ENCODE measurements at regions not wholly inside any gene's neighbourhood (a gene's known extent, or its start where the extent isn't known, plus 50 kb on each side); places are given as distances from the start of the nearest gene placed in this dataset.
A peak's percentile ranks its signal among the peaks of the same experiment; 100 is the strongest.
"Not testable (repeated sequence)": the region's sequence is repeated elsewhere in the genome, so short reads cannot be mapped to it uniquely, and the experiment has no call there.

- H3K4me3 ChIP-seq (ENCODE audit: low read length): peak overlapping the region; percentile 64; the same call in 1 of the 2 replicates
- H3K9ac ChIP-seq (ENCODE audit: low read depth, low read length): peak overlapping the region; percentile 27; the same call in 1 of the 2 replicates
- no peak overlapping the region for H3K27ac ChIP-seq (ENCODE audit: low read length)
These were observed 152.4 kb downstream of the ANKRD30BL start for GRCh38 chr2:132009177-132009873.

GRCh38 chr2:131990751-131991150 is 171.0 kb downstream of the ANKRD30BL start:
- not testable (repeated sequence) for H3K4me3 ChIP-seq (ENCODE audit: low read length)

More at GRCh38 chr2:132009177-132009873, 152.4 kb downstream of the ANKRD30BL start:
- Histone ChIP-seq H3K36me3 (ENCODE audit: insufficient read depth, low read depth, low read length) (no peaks in the 10 kb centered on the region), H3K27me3 (ENCODE audit: insufficient read depth, low read length) (peaks cover 31% of the 10 kb centered on the region), H3K4me1 (ENCODE audit: insufficient read depth, low read length) (no peaks in the 10 kb centered on the region), H3K9me3 (ENCODE audit: insufficient read depth, low read depth, low read length) (no peaks in the 10 kb centered on the region)

DNA sequence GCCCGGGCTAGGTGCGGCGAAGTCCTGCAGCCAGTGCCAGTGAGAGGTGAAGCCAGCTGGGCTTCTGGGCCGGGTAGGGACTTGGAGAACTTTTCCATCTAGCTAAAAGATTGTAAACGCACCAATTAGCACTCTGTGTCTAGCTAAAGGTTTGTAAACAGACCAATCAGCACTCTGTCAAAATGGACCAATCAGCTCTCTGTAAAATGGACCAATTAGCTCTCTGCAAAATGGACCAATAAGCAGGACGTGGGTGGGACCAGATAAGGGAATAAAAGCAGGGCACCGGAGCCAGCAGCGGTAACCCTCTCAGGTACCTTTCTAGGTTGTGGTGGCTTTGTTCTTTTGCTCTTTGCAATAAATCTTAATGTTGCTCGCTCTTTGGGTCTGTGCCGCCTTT is 195.1 kb downstream of the ANKRD30BL start:
- H3K27ac ChIP-seq (ENCODE audit: low read length); H3K4me3 ChIP-seq (ENCODE audit: low read length); H3K9me3 ChIP-seq (ENCODE audit: insufficient read depth, low read depth, low read length); H3K4me1 ChIP-seq (ENCODE audit: insufficient read depth, low read length); H3K36me3 ChIP-seq (ENCODE audit: insufficient read depth, low read depth, low read length); H3K27me3 ChIP-seq (ENCODE audit: insufficient read depth, low read length); H3K9ac ChIP-seq (ENCODE audit: low read depth, low read length): not testable (repeated sequence)

More at GRCh38 chr2:131990751-131991150, 171.0 kb downstream of the ANKRD30BL start:
- not testable (repeated sequence) for H3K9ac ChIP-seq (ENCODE audit: low read depth, low read length); H3K27ac ChIP-seq (ENCODE audit: low read length); H3K4me1 ChIP-seq (ENCODE audit: insufficient read depth, low read length); H3K36me3 ChIP-seq (ENCODE audit: insufficient read depth, low read depth, low read length); H3K9me3 ChIP-seq (ENCODE audit: insufficient read depth, low read depth, low read length); H3K27me3 ChIP-seq (ENCODE audit: insufficient read depth, low read length)

GRCh38 chr2:131966256-131966655 is 195.5 kb downstream of the ANKRD30BL start:
- no peaks in the 10 kb centered on the region for H3K4me1 ChIP-seq (ENCODE audit: insufficient read depth, low read length)
- no peak overlapping the region for H3K4me3 ChIP-seq (ENCODE audit: low read length)
- no peaks in the 10 kb centered on the region for H3K27me3 ChIP-seq (ENCODE audit: insufficient read depth, low read length)
- H3K36me3 ChIP-seq (ENCODE audit: insufficient read depth, low read depth, low read length): no peaks in the 10 kb centered on the region
- no peaks in the 10 kb centered on the region for H3K9me3 ChIP-seq (ENCODE audit: insufficient read depth, low read depth, low read length)
- no peak overlapping the region for H3K9ac ChIP-seq (ENCODE audit: low read depth, low read length)
- H3K27ac ChIP-seq (ENCODE audit: low read length): no peak overlapping the region

DNA sequence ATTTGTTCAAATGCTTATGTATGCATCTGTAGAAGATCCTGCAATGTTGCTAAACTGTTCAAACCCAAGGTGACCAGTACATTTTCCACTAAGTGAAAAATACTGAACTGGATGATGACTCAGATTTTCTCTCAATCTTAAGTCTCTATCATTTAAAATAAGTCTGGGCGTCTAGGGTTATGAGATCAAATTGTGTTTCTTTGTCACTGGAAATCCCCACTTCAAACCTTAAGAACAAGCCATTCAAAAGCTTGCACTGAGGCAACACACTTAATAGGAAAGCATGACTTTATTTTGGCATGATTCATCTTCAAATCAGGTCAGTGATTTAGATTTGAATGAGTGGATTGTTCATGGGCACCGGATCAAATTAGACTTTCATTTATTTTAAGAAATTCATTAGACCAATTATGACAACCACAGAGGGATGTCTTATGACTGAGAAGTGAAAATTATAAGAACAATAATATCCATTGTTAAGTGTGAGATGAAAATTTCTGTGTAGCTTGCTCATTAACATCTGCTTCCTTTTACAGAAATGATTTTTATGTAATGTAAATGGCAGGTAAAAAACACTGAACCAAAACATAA is 203.6 kb downstream of the ANKRD30BL start:
- H3K9ac ChIP-seq (ENCODE audit: low read depth, low read length); H3K27ac ChIP-seq (ENCODE audit: low read length): not testable (repeated sequence)

DNA sequence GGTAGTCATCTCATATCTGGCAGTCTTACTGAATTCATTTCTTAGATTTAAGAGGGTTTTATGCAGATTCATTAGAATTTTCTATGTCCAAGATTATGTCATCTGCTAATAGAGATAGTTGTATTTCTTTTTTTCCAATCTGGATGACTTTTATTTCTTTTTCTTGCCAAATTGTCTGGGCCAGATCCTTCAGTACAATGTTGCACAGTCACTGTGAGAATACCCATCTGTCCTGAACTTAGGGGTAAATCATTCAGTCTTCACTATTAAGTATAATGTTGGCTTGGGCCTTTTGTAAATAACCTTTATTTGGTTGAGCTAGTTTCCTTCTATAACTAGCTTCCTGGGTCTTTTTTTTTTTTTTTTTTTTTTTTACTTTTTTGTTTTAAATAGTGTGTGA is 213.1 kb downstream of the ANKRD30BL start:
- H3K36me3 ChIP-seq (ENCODE audit: insufficient read depth, low read depth, low read length); H3K4me3 ChIP-seq (ENCODE audit: low read length); H3K27me3 ChIP-seq (ENCODE audit: insufficient read depth, low read length); H3K27ac ChIP-seq (ENCODE audit: low read length); H3K9ac ChIP-seq (ENCODE audit: low read depth, low read length); H3K9me3 ChIP-seq (ENCODE audit: insufficient read depth, low read depth, low read length); H3K4me1 ChIP-seq (ENCODE audit: insufficient read depth, low read length): not testable (repeated sequence)

More for the DNA sequence above, 203.6 kb downstream of the ANKRD30BL start:
- not testable (repeated sequence) for H3K36me3 ChIP-seq (ENCODE audit: insufficient read depth, low read depth, low read length); H3K27me3 ChIP-seq (ENCODE audit: insufficient read depth, low read length); H3K4me3 ChIP-seq (ENCODE audit: low read length); H3K9me3 ChIP-seq (ENCODE audit: insufficient read depth, low read depth, low read length); H3K4me1 ChIP-seq (ENCODE audit: insufficient read depth, low read length)

DNA sequence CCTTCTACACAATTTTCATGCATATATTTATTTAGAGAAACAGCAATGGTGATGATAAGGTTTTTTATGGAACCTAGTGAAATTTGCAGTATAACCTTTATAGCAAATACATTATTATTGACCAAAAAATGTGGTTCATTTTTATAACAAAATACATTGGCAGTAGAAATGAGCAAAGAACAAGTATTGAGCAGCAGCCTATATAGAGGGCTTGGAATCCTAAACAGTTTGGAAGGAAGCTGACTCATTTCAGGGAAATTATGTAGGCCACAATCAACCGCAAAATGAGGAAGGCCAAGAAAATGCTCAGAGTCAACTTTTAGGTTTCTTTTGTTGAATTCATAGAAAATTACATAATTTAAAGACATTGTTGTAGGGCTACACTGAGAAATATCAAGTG is 238.5 kb downstream of the ANKRD30BL start:
- not testable (repeated sequence) for H3K9ac ChIP-seq (ENCODE audit: low read depth, low read length); H3K36me3 ChIP-seq (ENCODE audit: insufficient read depth, low read depth, low read length); H3K27me3 ChIP-seq (ENCODE audit: insufficient read depth, low read length); H3K4me1 ChIP-seq (ENCODE audit: insufficient read depth, low read length); H3K9me3 ChIP-seq (ENCODE audit: insufficient read depth, low read depth, low read length); H3K27ac ChIP-seq (ENCODE audit: low read length); H3K4me3 ChIP-seq (ENCODE audit: low read length)

- H3K27ac ChIP-seq (ENCODE audit: low read length); H3K4me1 ChIP-seq (ENCODE audit: insufficient read depth, low read length); H3K36me3 ChIP-seq (ENCODE audit: insufficient read depth, low read depth, low read length); H3K9ac ChIP-seq (ENCODE audit: low read depth, low read length); H3K27me3 ChIP-seq (ENCODE audit: insufficient read depth, low read length); H3K4me3 ChIP-seq (ENCODE audit: low read length); H3K9me3 ChIP-seq (ENCODE audit: insufficient read depth, low read depth, low read length): not testable (repeated sequence)
These were observed 238.9 kb downstream of the ANKRD30BL start for GRCh38 chr2:131922854-131923253.

All from iPS-20b (cell line).